ENCODE measurements at regions not wholly inside any gene's neighbourhood (a gene's known extent, or its start where the extent isn't known, plus 50 kb on each side); places are given as distances from the start of the nearest gene placed in this dataset.

- no peak for DNase-seq (ENCODE audit: low spot score)
Measured at GRCh38 chr3:43951813-43952212, 261.1 kb downstream of the ABHD5 start.

GRCh38 chr3:43953380-43953779 lies 262.6 kb downstream of the ABHD5 start:
- DNase-seq (ENCODE audit: low spot score) = no peak

- DNase-seq (ENCODE audit: low spot score) = no peak
Measured at GRCh38 chr3:43953814-43954692, 263.3 kb downstream of the ABHD5 start.

GRCh38 chr3:43956945-43957344 lies 266.2 kb downstream of the ABHD5 start:
- no peak for DNase-seq (ENCODE audit: low spot score)

- no peak for DNase-seq (ENCODE audit: low spot score)
Measured at GRCh38 chr3:43957553-43957952, 266.8 kb downstream of the ABHD5 start.

GRCh38 chr3:43958005-43958770 lies 267.4 kb downstream of the ABHD5 start:
- DNase-seq (ENCODE audit: low spot score) = no peak

- no peak for DNase-seq (ENCODE audit: low spot score)
Measured at GRCh38 chr3:43958973-43959372, 268.2 kb downstream of the ABHD5 start.

- DNase-seq (ENCODE audit: low spot score) = no peak
Measured at GRCh38 chr3:43959498-43960447, 269.0 kb downstream of the ABHD5 start.

GRCh38 chr3:43960448-43960840 lies 269.7 kb downstream of the ABHD5 start:
- peak; percentile 6 for DNase-seq (ENCODE audit: low spot score)

GRCh38 chr3:43962043-43962442 lies 271.3 kb downstream of the ABHD5 start:
- no peak for DNase-seq (ENCODE audit: low spot score)

GRCh38 chr3:43963208-43963607 lies 272.5 kb downstream of the ABHD5 start:
- no peak for DNase-seq (ENCODE audit: low spot score)

GRCh38 chr3:43964640-43965039 lies 273.9 kb downstream of the ABHD5 start:
- no peak for DNase-seq (ENCODE audit: low spot score)

- no peak for DNase-seq (ENCODE audit: low spot score)
Measured at GRCh38 chr3:43965656-43966055, 274.9 kb downstream of the ABHD5 start.

- no peak for DNase-seq (ENCODE audit: low spot score)
Measured at GRCh38 chr3:43966126-43966525, 275.4 kb downstream of the ABHD5 start.

GRCh38 chr3:43966530-43966929 lies 275.2 kb upstream of the TOPAZ1 start:
- DNase-seq (ENCODE audit: low spot score) = no peak

GRCh38 chr3:43968465-43968864 lies 273.2 kb upstream of the TOPAZ1 start:
- DNase-seq (ENCODE audit: low spot score) = no peak

GRCh38 chr3:43969944-43970343 lies 271.7 kb upstream of the TOPAZ1 start:
- DNase-seq (ENCODE audit: low spot score) = no peak

GRCh38 chr3:43970351-43970750 lies 271.3 kb upstream of the TOPAZ1 start:
- DNase-seq (ENCODE audit: low spot score) = no peak

- DNase-seq (ENCODE audit: low spot score) = no peak
Measured at GRCh38 chr3:43970920-43971319, 270.8 kb upstream of the TOPAZ1 start.

- DNase-seq (ENCODE audit: low spot score) = no peak
Measured at GRCh38 chr3:43971486-43971885, 270.2 kb upstream of the TOPAZ1 start.

- DNase-seq (ENCODE audit: low spot score) = no peak
Measured at GRCh38 chr3:43978708-43979107, 263.0 kb upstream of the TOPAZ1 start.

GRCh38 chr3:43979645-43980044 lies 262.0 kb upstream of the TOPAZ1 start:
- no peak for DNase-seq (ENCODE audit: low spot score)
